T-helper 1 cell treated with Interleukin-12 subunit alpha and Interleukin-12 subunit beta and Interleukin-4 antibody, amounts not matched to agents 30 ng/mL and 1 ng/mL, for 36 hours (primary cell): ENCODE measurements at regions not wholly inside any gene's neighbourhood (a gene's known extent, or its start where the extent isn't known, plus 50 kb on each side); places are given as distances from the start of the nearest gene placed in this dataset.

Source experiments
- intact Hi-C: fragments of 100-400 bp; cut with micrococcal nuclease; formaldehyde crosslinking; loops from one replicate; pipeline ENCODE4 v1.15.1; 2024

GRCh38 chr4:10180927-10181744 is 64.5 kb upstream of the WDR1 start:
- intact Hi-C loops: loop anchor here (1.0 to 5.0 kb wide), 5 partner anchors 63 to 1290 kb away; no protein-coding TSS in a partner anchor

GRCh38 chr4:10180603-10180926 is 64.0 kb upstream of the WDR1 start:
- intact Hi-C loops: loop anchor here (5.0 kb wide), 2 partner anchors 492 to 552 kb away; no protein-coding TSS in a partner anchor

- intact Hi-C loops: loop anchor here (5.0 kb wide), 2 partner anchors 492 to 552 kb away; no protein-coding TSS in a partner anchor
Measured at GRCh38 chr4:10179957-10180602, 63.5 kb upstream of the WDR1 start.

GRCh38 chr4:10178763-10179162 is 62.2 kb upstream of the WDR1 start:
- intact Hi-C loops: no loop called here

GRCh38 chr4:10175626-10176025 is 59.0 kb upstream of the WDR1 start:
- intact Hi-C loops: no loop called here

- intact Hi-C loops: no loop called here
Measured at GRCh38 chr4:10173754-10174749, 57.5 kb upstream of the WDR1 start.

- intact Hi-C loops: no loop called here
Measured at GRCh38 chr4:10173037-10173753, 56.6 kb upstream of the WDR1 start.

- intact Hi-C loops: no loop called here
Measured at GRCh38 chr4:10172278-10172921, 55.8 kb upstream of the WDR1 start.

GRCh38 chr4:10171055-10171454 is 54.5 kb upstream of the WDR1 start:
- intact Hi-C loops: no loop called here

- intact Hi-C loops: no loop called here
Measured at GRCh38 chr4:10169839-10170387, 53.3 kb upstream of the WDR1 start.

GRCh38 chr4:10168151-10168550 is 51.6 kb upstream of the WDR1 start:
- intact Hi-C loops: no loop called here

GRCh38 chr4:10167201-10167600 is 50.6 kb upstream of the WDR1 start:
- intact Hi-C loops: no loop called here
